ENCODE measurements at regions not wholly inside any gene's neighbourhood (a gene's known extent, or its start where the extent isn't known, plus 50 kb on each side); places are given as distances from the start of the nearest gene placed in this dataset.

GRCh38 chr9:84121991-84122523 is 141.5 kb downstream of the RMI1 start:
- Histone ChIP-seq H3K79me2 (replicated peaks; ENCODE audit: insufficient read depth, low read length) (no peaks in the 10 kb centered on the region), H3K27me3 (ENCODE audit: insufficient read depth, low read depth, low read length) (no peaks in the 10 kb centered on the region), H3K27ac (ENCODE audit: low read length) (no peak overlapping the region), H3K36me3 (ENCODE audit: insufficient read depth, low read length) (no peaks in the 10 kb centered on the region), H3K4me2 (ENCODE audit: low read length) (no peak overlapping the region), H3K9me2 (ENCODE audit: insufficient read depth, low read length) (no peaks in the 10 kb centered on the region), H3K9me3 (ENCODE audit: low read length) (no peaks in the 10 kb centered on the region), H4K20me1 (ENCODE audit: insufficient read depth) (no peaks in the 10 kb centered on the region), H3K9ac (ENCODE audit: low read length) (no peak overlapping the region), H2AFZ (ENCODE audit: low read depth, low read length) (no peak overlapping the region), H3F3A (ENCODE audit: insufficient read depth, low read length, poor library complexity, severe bottlenecking) (no peaks in the 10 kb centered on the region), H3K4me3 (ENCODE audit: low read length) (no peak overlapping the region)
- no peak for TF ChIP-seq CTCF (IDR thresholded peaks at IDR 0.05; ENCODE audit: poor library complexity, severe bottlenecking)
- TF ChIP-seq SMC3 (conservative IDR thresholded peaks at IDR 0.05; ENCODE audit: poor library complexity), result no peak
- no peak for TF ChIP-seq RAD21 (conservative IDR thresholded peaks at IDR 0.05)
- no peak for TF ChIP-seq MXI1 (conservative IDR thresholded peaks at IDR 0.05; ENCODE audit: poor library complexity, severe bottlenecking)
- TF ChIP-seq REST (IDR thresholded peaks at IDR 0.05; ENCODE audit: borderline replicate concordance), result no peak
- TF ChIP-seq TAF1 (IDR thresholded peaks at IDR 0.05; ENCODE audit: low read depth), result no peak
- TF ChIP-seq EP300 (conservative IDR thresholded peaks at IDR 0.05; ENCODE audit: poor library complexity, severe bottlenecking), result no peak

DNA sequence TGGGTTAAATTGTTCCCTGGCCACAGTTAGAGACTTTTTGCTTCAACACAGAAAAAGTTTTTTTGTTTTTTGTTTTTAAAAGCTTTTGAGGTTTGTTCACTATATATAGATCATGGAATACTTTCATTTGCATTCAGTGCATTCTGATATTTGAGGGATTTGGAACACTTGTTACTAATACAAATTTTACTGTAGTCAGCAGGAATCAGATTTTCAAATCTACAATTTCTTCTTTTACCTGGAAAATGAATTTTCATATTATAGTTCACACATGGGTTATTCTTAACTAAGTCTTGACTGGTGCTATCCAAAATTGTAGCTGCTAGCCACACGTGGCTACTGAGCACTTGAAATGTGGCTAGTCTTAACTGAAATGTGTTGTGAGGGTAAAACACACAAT is 142.0 kb downstream of the RMI1 start:
- no peak overlapping the region for H3K4me3 ChIP-seq (ENCODE audit: low read length)
- H3K4me2 ChIP-seq (ENCODE audit: low read length), result no peak overlapping the region
- H3K27ac ChIP-seq (ENCODE audit: low read length), result no peak overlapping the region
- no peaks in the 10 kb centered on the region for H4K20me1 ChIP-seq (ENCODE audit: insufficient read depth)
- no peak for TF ChIP-seq TAF1 (IDR thresholded peaks at IDR 0.05; ENCODE audit: low read depth)
- no peak for TF ChIP-seq REST (IDR thresholded peaks at IDR 0.05; ENCODE audit: borderline replicate concordance)
- no peak for TF ChIP-seq EP300 (conservative IDR thresholded peaks at IDR 0.05; ENCODE audit: poor library complexity, severe bottlenecking)
- TF ChIP-seq EZH2 (IDR thresholded peaks at IDR 0.05; ENCODE audit: borderline replicate concordance, insufficient read depth, low read length, poor library complexity, severe bottlenecking), result no peak
- no peak for TF ChIP-seq RAD21 (conservative IDR thresholded peaks at IDR 0.05)
- TF ChIP-seq MXI1 (conservative IDR thresholded peaks at IDR 0.05; ENCODE audit: poor library complexity, severe bottlenecking), result no peak
- H3K27me3 ChIP-seq (ENCODE audit: insufficient read depth, low read depth, low read length), result no peaks in the 10 kb centered on the region
- H3K79me2 ChIP-seq (replicated peaks; ENCODE audit: insufficient read depth, low read length), result no peaks in the 10 kb centered on the region
- H3K9ac ChIP-seq (ENCODE audit: low read length), result no peak overlapping the region
- H3F3A ChIP-seq (ENCODE audit: insufficient read depth, low read length, poor library complexity, severe bottlenecking), result no peaks in the 10 kb centered on the region
- no peaks in the 10 kb centered on the region for H3K9me2 ChIP-seq (ENCODE audit: insufficient read depth, low read length)
- no peaks in the 10 kb centered on the region for H3K9me3 ChIP-seq (ENCODE audit: low read length)
- no peaks in the 10 kb centered on the region for H3K36me3 ChIP-seq (ENCODE audit: insufficient read depth, low read length)
- H2AFZ ChIP-seq (ENCODE audit: low read depth, low read length), result no peak overlapping the region

Data from neural cell (in vitro differentiated cells).